Hematopoietic multipotent progenitor cell (in vitro differentiated cells): ENCODE measurements at regions not wholly inside any gene's neighbourhood (a gene's known extent, or its start where the extent isn't known, plus 50 kb on each side); places are given as distances from the start of the nearest gene placed in this dataset.
"Not testable (repeated sequence)": the region's sequence is repeated elsewhere in the genome, so short reads cannot be mapped to it uniquely, and the experiment has no call there.

Source experiments
- DNase-seq, 3 donors: peaks; one replicate each; pipeline ENCODE4 v3.0.0-alpha.2; 2011 to 2015; ENCODE audit warnings: low read depth in 2 of 3, low spot score in 2 of 3

DNA sequence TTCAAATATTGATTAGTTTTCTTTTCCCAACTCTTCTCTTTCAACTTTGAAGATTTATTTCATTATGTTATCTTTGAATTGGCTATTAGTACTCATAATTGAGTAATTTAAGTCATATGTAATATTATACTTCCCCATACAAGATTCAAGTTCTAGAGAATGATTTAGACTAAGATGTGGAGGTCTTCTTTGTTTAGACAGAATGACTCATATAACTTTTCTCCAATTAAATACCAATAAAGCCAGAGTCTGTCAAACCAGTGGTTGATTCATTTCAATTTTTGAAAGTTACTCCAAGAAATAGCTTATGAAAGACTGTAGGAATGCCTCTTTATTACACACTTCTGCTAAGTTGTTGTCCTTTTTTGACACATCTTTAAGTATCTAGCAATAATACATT lies 115.8 kb upstream of the SLC35F3 start:
- DNase-seq = no peak

- DNase-seq = no peak
These were observed 114.4 kb upstream of the SLC35F3 start for GRCh38 chr1:233790121-233790520.

DNA sequence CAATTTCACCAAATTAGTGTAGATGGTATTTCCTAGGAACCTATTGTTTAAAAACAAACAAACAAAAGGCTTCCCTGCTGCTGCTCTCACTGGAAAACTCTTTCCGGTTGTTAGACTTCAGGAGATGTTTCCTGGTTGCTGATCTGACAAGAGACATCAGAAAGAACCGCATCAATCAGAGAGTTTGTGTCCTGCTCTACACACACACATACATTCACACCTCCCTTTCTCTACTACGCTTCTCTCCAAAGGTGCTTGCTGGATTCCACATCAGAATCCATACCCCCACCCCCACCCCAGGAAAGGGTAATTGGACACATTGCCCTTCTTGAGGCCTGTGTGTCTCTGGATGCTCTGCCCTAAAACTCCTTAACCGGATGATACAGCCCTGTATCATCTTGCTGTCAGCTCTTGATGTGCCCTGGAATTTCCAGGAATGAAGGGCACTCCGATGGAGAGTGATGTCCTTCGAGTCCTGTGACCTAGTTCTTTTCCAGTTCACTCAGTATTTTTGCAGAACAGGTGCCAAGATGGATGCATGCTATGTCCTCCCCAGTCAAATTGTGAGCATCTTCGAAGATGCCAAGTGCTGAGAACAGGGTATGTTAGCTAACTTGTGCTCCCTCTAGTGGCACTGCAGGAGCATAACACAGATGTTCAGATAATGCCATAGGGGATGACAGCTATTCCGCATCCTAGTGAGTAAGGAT lies 113.7 kb upstream of the SLC35F3 start:
- DNase-seq = peak; percentile 7 to 38 (median 30)

GRCh38 chr1:233791372-233791703 lies 113.1 kb upstream of the SLC35F3 start:
- no peak for DNase-seq

GRCh38 chr1:233791721-233792120 lies 112.8 kb upstream of the SLC35F3 start:
- no peak for DNase-seq

GRCh38 chr1:233794863-233795262 lies 109.6 kb upstream of the SLC35F3 start:
- no peak for DNase-seq

DNA sequence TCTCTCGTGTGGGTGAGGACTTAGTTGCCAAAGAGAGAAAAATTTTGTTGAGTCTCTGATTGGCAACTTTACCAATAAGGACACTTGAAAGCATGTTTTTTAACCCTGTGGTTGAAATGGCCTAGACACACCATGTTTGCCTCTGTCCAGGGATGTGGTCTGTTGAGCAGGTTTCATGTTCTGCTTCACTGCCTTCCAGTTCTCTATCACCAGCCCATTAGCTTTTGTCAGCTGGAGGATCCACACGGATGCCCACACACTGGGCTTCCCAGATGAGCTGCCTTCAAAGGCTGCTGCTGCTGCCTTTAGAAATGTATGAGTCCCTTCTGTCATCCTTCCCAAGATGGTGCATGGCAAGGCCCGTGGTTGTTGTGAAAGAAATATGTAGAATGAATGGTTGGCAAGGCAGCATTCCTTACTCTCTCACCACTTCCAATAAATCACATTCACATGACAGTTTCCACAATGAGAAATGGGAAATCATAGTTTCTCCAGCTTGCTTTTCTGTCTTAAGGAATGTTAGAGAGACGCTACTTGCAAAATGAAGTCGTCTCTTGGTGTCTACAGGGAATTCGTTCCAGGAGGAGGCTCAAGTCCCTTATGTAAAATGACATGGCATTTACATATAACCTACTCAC lies 108.2 kb upstream of the SLC35F3 start:
- no peak for DNase-seq

DNA sequence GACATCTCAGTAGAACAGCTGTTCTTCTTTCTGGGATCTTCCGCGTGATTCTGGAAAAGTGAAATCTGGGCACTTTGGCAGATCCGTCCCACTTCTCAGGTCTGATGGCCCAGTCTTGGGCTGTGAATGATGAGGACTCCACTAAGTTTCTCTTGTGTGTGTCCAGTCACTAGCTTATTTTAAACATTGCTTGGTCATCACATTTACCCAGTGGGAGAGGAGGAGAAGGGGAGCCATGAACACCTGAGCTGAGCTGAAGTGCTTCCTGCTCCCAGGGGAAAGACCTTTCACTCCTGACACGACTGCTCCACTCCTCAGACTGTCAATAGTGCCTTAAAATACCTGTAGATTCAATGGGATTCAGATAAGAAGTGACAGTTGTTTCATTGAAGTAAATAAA lies 101.9 kb upstream of the SLC35F3 start:
- DNase-seq = no peak

DNA sequence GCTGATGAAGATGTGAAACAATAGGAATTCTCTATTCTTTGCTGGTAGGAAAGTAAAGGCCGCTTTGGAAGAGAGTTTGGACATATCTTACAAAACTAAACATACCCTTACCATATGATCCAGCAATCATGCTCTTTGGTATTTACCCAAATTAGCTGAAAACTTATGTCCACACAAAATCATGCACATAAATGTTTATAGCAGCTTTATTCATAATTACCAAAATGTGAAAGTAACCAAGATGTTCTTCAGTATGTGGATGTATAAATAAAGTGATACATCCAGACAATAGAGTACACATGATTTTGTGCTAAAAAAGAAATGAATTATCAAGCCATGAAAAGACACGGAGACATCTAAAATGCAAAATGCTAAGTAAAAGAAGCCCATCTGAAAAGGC lies 98.7 kb upstream of the SLC35F3 start:
- no peak for DNase-seq

GRCh38 chr1:233815357-233815756 lies 89.1 kb upstream of the SLC35F3 start:
- no peak for DNase-seq

DNA sequence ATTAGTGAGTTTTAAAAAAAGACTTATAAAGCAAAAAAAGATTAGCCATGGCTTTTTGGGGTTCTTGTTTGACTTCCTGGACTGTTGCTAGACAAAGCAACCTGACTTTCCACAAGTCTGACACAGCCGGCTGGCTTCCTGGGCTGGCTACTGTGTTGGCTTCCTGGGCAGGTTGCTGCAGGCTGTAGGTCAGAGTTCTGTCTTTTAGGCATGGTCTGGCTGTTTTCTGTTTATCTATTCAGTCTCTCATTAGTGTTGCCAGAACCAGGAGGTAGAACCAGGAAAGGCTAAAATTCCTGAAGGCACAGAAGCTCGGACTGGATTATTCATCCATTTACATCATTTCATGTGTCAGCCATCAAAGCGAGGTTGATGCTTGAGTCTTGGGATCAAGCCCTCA lies 88.6 kb upstream of the SLC35F3 start:
- DNase-seq = no peak

- no peak for DNase-seq
These were observed 88.1 kb upstream of the SLC35F3 start for GRCh38 chr1:233816348-233816747.

- DNase-seq = no peak
These were observed 85.4 kb upstream of the SLC35F3 start for GRCh38 chr1:233819042-233819441.

DNA sequence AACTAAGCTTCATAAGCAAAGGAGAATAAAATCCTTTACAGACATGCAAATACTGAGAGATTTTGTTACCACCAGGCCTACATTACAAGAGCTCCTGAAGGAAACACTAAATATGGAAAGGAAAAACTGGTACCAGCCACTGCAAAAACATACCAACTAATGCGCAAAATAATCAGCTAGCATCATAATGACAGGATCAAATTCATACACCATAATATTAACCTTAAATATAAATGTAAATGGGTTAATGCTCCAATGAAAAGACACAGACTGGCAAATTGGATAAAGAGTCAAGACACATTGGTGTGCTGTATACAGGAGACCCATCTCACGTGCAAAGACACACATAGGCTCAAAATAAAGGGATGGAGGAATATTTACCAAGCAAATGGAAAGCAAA lies 80.3 kb upstream of the SLC35F3 start:
- not testable (repeated sequence) for DNase-seq

DNA sequence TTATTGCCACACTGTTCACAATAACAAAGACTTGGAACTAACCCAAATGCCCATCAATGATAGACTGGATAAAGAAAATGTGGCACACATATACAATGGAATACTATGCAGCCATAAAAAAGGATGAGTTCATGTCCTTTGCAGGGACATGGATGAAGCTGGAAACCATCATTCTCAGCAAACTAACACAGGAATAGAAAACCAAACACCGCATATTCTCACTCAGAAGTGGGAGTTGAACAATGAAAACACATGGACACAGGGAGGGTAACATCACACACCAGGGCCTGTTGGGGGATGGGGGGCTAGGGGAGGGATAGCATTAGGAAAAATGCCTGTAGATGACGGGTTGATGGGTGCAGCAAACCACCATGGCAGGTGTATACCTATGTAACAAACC lies 76.5 kb upstream of the SLC35F3 start:
- DNase-seq = not testable (repeated sequence)

- DNase-seq = no peak
These were observed 76.0 kb upstream of the SLC35F3 start for GRCh38 chr1:233828480-233828879.

GRCh38 chr1:233834609-233835008 lies 69.9 kb upstream of the SLC35F3 start:
- no peak for DNase-seq

- DNase-seq = not testable (repeated sequence)
These were observed 66.3 kb upstream of the SLC35F3 start for GRCh38 chr1:233838207-233838606.

GRCh38 chr1:233843525-233844204 lies 60.8 kb upstream of the SLC35F3 start:
- no peak for DNase-seq

GRCh38 chr1:233844275-233844674 lies 60.2 kb upstream of the SLC35F3 start:
- no peak for DNase-seq

GRCh38 chr1:233844692-233845091 lies 59.8 kb upstream of the SLC35F3 start:
- DNase-seq = no peak
